H1 (cell line): ENCODE measurements at regions not wholly inside any gene's neighbourhood (a gene's known extent, or its start where the extent isn't known, plus 50 kb on each side); places are given as distances from the start of the nearest gene placed in this dataset.

Source experiments
- CTCF ChIA-PET: fragments of 300-600 bp; sonication (Branson Sonifier 250); formaldehyde crosslinking; loops from one replicate; lab custom pipeline; 2021; ENCODE audit not compliant: partially characterized antibody; lab: Charles Lee
- POLR2A ChIA-PET: fragments of 300-600 bp; sonication (Branson Sonifier 250); formaldehyde crosslinking; loops from one replicate; lab custom pipeline; 2021; ENCODE audit warnings: inconsistent platforms; ENCODE audit not compliant: partially characterized antibody; lab: Charles Lee
- DNase-seq, 2 experiments: peaks; one replicate each; pipeline versions ENCODE4 v3.0.0 to v3.0.0-alpha.2; 2010 to 2022; ENCODE audit warnings: low spot score in 2 of 2, low read depth in 1 of 2, mixed read lengths in 1 of 2
- FAIRE-seq: peaks from 2 replicates; lab custom pipeline; 2011; peaks lifted over from hg19 to GRCh38; lab: Jason Lieb, UNC
- H2AFZ ChIP-seq: 2 replicates; pipeline ENCODE4 v1.8.1; 2012; ENCODE audit warnings: low read length, inconsistent platforms
- H2AK5ac ChIP-seq: 2 replicates; pipeline ENCODE4 v1.6.1; 2013; ENCODE audit warnings: low read depth, low read length
- H2BK120ac ChIP-seq: replicated peaks from 2 replicates; pipeline ENCODE3; 2013; ENCODE audit warnings: low read depth, low read length, inconsistent platforms
- H2BK12ac ChIP-seq: 2 replicates; pipeline ENCODE4 v1.6.1; 2013; ENCODE audit warnings: low read depth, low read length
- H2BK15ac ChIP-seq: 2 replicates; pipeline ENCODE4 v1.6.1; 2013; ENCODE audit warnings: low read length
- H2BK20ac ChIP-seq: 2 replicates; pipeline ENCODE4 v1.6.1; 2013; ENCODE audit warnings: low read length
- H2BK5ac ChIP-seq: 2 replicates; pipeline ENCODE4 v1.6.1; 2013; ENCODE audit warnings: low read depth, low read length
- H3K14ac ChIP-seq: 2 replicates; pipeline ENCODE4 v1.6.1; 2013; ENCODE audit warnings: inconsistent platforms; ENCODE audit not compliant: insufficient read length
- H3K18ac ChIP-seq: 2 replicates; pipeline ENCODE4 v1.6.1; 2013; ENCODE audit warnings: low read length; ENCODE audit errors: extremely low read depth
- H3K23ac ChIP-seq: 2 replicates; pipeline ENCODE4 v1.6.1; 2013; ENCODE audit warnings: inconsistent platforms; ENCODE audit not compliant: insufficient read length
- H3K23me2 ChIP-seq: 2 replicates; pipeline ENCODE4 v1.6.1; 2013; ENCODE audit warnings: low read depth, low read length
- H3K27ac ChIP-seq: 2 replicates; pipeline ENCODE4 v1.6.1; 2011; ENCODE audit warnings: low read depth, low read length, inconsistent platforms
- H3K27me3 ChIP-seq, 4 experiments: replicated peaks in 1 of 4; 1 replicate in 1 of 4; 2 replicates in 3 of 4; pipeline versions ENCODE4 v1.6.1 to v1.8.1; 2011 to 2013; ENCODE audit warnings: low read length in 3 of 4, mild to moderate bottlenecking in 3 of 4, inconsistent platforms in 2 of 4, mixed read lengths in 2 of 4, moderate library complexity in 1 of 4; ENCODE audit not compliant: control insufficient read depth in 3 of 4, insufficient read depth in 3 of 4; ENCODE audit errors: extremely low read depth in 1 of 4
- H3K36me3 ChIP-seq, 4 experiments: 2 replicates each; pipeline versions ENCODE4 v1.6.1 to v1.8.1; 2011 to 2013; ENCODE audit warnings: mild to moderate bottlenecking in 4 of 4, low read length in 3 of 4, moderate library complexity in 2 of 4, control low read depth in 1 of 4, inconsistent platforms in 1 of 4; ENCODE audit not compliant: insufficient read depth in 4 of 4, control insufficient read depth in 2 of 4
- H3K4ac ChIP-seq: replicated peaks from 2 replicates; pipeline ENCODE3; 2013; ENCODE audit warnings: low read length, low read depth, mixed read lengths, inconsistent platforms; ENCODE audit not compliant: insufficient read length
- H3K4me1 ChIP-seq, 4 experiments: replicated peaks in 1 of 4; 1 replicate in 1 of 4; 2 replicates in 3 of 4; pipeline versions ENCODE4 v1.6.1 to v1.8.1; 2011 to 2013; ENCODE audit warnings: low read length in 3 of 4, inconsistent platforms in 2 of 4, mixed read lengths in 1 of 4; ENCODE audit not compliant: insufficient read depth in 4 of 4, control insufficient read depth in 3 of 4
- H3K4me2 ChIP-seq, 2 experiments: 2 replicates each; pipeline versions ENCODE4 v1.6.1 to v1.8.1; 2011 to 2013; ENCODE audit warnings: low read depth in 2 of 2, low read length in 2 of 2, control low read depth in 1 of 2, inconsistent platforms in 1 of 2, mild to moderate bottlenecking in 1 of 2; ENCODE audit not compliant: insufficient read depth in 1 of 2
- H3K4me3 ChIP-seq, 4 experiments: fragments of 200-600, 300-600 bp in 1 of 4; sonication (generic), shearing (Covaris generic), sonication (Bioruptor Twin) in 1 of 4; 2 replicates each; pipeline versions ENCODE4 v1.5.1 to v1.8.1; 2011 to 2016; ENCODE audit warnings: low read length in 4 of 4, low read depth in 3 of 4, control low read depth in 2 of 4, inconsistent platforms in 2 of 4, mild to moderate bottlenecking in 2 of 4, mixed read lengths in 1 of 4, moderate library complexity in 1 of 4; ENCODE audit not compliant: insufficient read depth in 2 of 4; ENCODE audit errors: extremely low read depth in 1 of 4
- H3K56ac ChIP-seq: replicated peaks from 2 replicates; pipeline ENCODE3; 2013; ENCODE audit warnings: low read depth, mild to moderate bottlenecking, mixed read lengths, low read length, inconsistent platforms; ENCODE audit not compliant: insufficient read length
- H3K79me1 ChIP-seq: 2 replicates; pipeline ENCODE4 v1.6.1; 2013; ENCODE audit warnings: low read depth, low read length, control low read depth
- H3K79me2 ChIP-seq, 2 experiments: 2 replicates each; pipeline versions ENCODE4 v1.6.1 to v1.8.1; 2012 to 2013; ENCODE audit warnings: low read length in 2 of 2, mild to moderate bottlenecking in 2 of 2, inconsistent platforms in 1 of 2; ENCODE audit not compliant: insufficient read depth in 2 of 2, control insufficient read depth in 1 of 2
- H3K9ac ChIP-seq, 4 experiments: replicated peaks in 1 of 4; 1 replicate in 1 of 4; 2 replicates in 3 of 4; pipeline versions ENCODE4 v1.6.1 to v1.8.1; 2011 to 2013; ENCODE audit warnings: low read depth in 3 of 4, low read length in 3 of 4, control low read depth in 2 of 4, mild to moderate bottlenecking in 2 of 4, moderate library complexity in 2 of 4, inconsistent platforms in 1 of 4; ENCODE audit errors: extremely low read depth in 1 of 4
- H3K9me3 ChIP-seq, 2 experiments: 2 replicates each; pipeline versions ENCODE4 v1.6.1 to v1.8.1; 2012 to 2013; ENCODE audit warnings: mild to moderate bottlenecking in 2 of 2, moderate library complexity in 2 of 2, control low read depth in 1 of 2, inconsistent platforms in 1 of 2, low read depth in 1 of 2, low read length in 1 of 2, mixed read lengths in 1 of 2; ENCODE audit not compliant: insufficient read depth in 2 of 2
- H4K20me1 ChIP-seq, 2 experiments: replicated peaks in 1 of 2; 2 replicates each; pipeline versions ENCODE3 to v1.8.1; 2011 to 2013; ENCODE audit warnings: inconsistent platforms in 2 of 2, low read length in 2 of 2, mild to moderate bottlenecking in 1 of 2; ENCODE audit not compliant: insufficient read depth in 2 of 2, control insufficient read depth in 1 of 2
- H4K5ac ChIP-seq: 2 replicates; pipeline ENCODE4 v1.6.1; 2013; ENCODE audit warnings: low read length, low read depth, mixed read lengths, inconsistent platforms; ENCODE audit not compliant: insufficient read length
- H4K8ac ChIP-seq: 2 replicates; pipeline ENCODE4 v1.8.0; 2013; ENCODE audit warnings: mild to moderate bottlenecking, moderate library complexity, low read length, inconsistent platforms; ENCODE audit not compliant: insufficient read depth; ENCODE audit errors: extremely low read depth
- H4K91ac ChIP-seq: replicated peaks from 2 replicates; pipeline ENCODE3; 2013; ENCODE audit warnings: low read length, mixed read lengths, inconsistent platforms; ENCODE audit not compliant: insufficient read length
- CTBP2 ChIP-seq: IDR thresholded peaks from 2 replicates; pipeline ENCODE4 v1.7.0; 2011; ENCODE audit warnings: borderline replicate concordance, mild to moderate bottlenecking, moderate library complexity, mixed read lengths, low read length; ENCODE audit not compliant: insufficient read depth, insufficient read length
- SIN3A ChIP-seq, 2 experiments: IDR thresholded peaks in 1 of 2; conservative IDR thresholded peaks in 1 of 2; 2 replicates each; pipeline ENCODE4 v1.6.1; 2011 to 2012; ENCODE audit warnings: low read length in 2 of 2, improper control_type of control experiment in 1 of 2, low read depth in 1 of 2, mild to moderate bottlenecking in 1 of 2
- TCF12 ChIP-seq: IDR thresholded peaks from 2 replicates; pipeline ENCODE4 v1.6.1; 2011; ENCODE audit warnings: low read depth, mild to moderate bottlenecking, low read length
- WGBS, 2 experiments: shearing (Covaris generic) in 1 of 2; methylation state at CpG; one replicate each; pipeline versions ENCODE4 v1.1.6 to v1.1.7; 2013 to 2015; ENCODE audit warnings: low lambda C conversion rate in 2 of 2, mixed read lengths in 2 of 2, inconsistent platforms in 1 of 2, low coverage in 1 of 2, missing lambda C conversion rate in 1 of 2; ENCODE audit not compliant: insufficient replicate concordance in 2 of 2, insufficient coverage in 1 of 2, insufficient read length in 1 of 2; ENCODE audit errors: extremely low coverage in 1 of 2, missing lambda C conversion rate in 1 of 2; 5-methylcytosine and 5-hydroxymethylcytosine counted together
- TF ChIP-seq, protein P1 (sequence below): IDR thresholded peaks from 2 replicates; pipeline ENCODE4 v1.6.1; 2012; ENCODE audit warnings: inconsistent platforms
- TF ChIP-seq, protein P2 (sequence below): IDR thresholded peaks from 2 replicates; pipeline ENCODE4 v1.6.1; 2012; ENCODE audit warnings: inconsistent platforms
- TF ChIP-seq, protein P3 (sequence below): IDR thresholded peaks from 2 replicates; pipeline ENCODE4 v1.6.1; 2012; ENCODE audit warnings: low read length, inconsistent platforms

DNA sequence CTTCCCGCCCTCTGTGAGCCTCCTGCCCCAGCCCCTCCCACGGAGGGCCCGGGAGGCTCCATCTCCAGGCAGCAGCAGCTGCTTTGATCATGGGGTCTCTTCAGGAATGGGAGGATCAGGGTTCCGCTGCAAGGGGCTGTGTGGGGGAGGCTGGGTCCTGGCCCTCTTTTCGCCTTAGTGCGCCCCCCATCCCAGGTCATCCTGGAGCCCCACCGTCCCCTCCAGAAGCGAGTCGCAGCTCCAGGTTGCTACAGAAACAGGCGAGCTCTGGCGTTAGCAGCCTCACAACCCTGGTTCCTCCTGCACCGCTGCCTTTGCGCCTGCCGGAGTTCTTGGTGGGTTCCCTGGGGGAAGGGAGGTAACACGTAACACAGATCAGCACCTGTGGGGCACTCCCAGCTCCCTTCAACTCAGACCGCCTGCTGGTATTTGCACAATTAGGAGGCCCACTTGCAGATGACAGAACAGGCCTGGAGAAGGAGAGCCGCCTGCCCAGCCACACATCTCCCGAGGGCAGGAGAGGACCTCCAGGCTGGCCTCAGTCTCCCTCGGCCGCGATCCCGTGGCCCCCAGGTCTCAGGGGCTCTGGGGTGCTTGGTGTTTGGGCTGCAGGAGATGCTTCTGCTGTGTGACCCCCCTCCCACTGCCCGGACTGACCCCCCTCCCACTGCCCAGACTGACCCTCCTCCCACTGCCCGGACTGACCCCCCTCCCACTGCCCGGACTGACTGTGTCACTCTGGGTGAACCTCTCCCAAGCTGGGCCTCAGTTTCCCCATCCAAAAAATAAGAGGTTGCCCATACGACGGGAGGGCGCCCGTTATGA, 64.2 kb upstream of the ADRA2C start:
- Histone ChIP-seq H3K4me2 (no peak overlapping the region), H3K4ac (no peak overlapping the region), H3K56ac (no peak overlapping the region), H3K18ac (no peak overlapping the region), H2AFZ (no peak overlapping the region), H2BK120ac (no peak overlapping the region), H3K27me3 (no peaks in the 10 kb centered on the region; a peak in 1 of 7 replicates), H3K23me2 (no peaks in the 10 kb centered on the region), H3K9me3 (peaks cover 0 to under 1% of the 10 kb centered on the region in 2 experiments; a peak in 1 of 4 replicates), H4K91ac (no peak overlapping the region), H3K9ac (no peak overlapping the region), H2BK15ac (no peak overlapping the region), H3K79me1 (no peaks in the 10 kb centered on the region), H3K36me3 (no peaks in the 10 kb centered on the region), H3K23ac (no peak overlapping the region), H2BK12ac (no peak overlapping the region), H3K4me1 (peaks cover 0 to 18% (median 7%) of the 10 kb centered on the region in 4 experiments; a peak in 6 of 7 replicates), H4K5ac (no peak overlapping the region), H3K27ac (no peak overlapping the region), H4K20me1 (no peaks in the 10 kb centered on the region), H3K79me2 (no peaks in the 10 kb centered on the region), H2BK5ac (no peak overlapping the region), H2BK20ac (no peak overlapping the region), H3K14ac (no peak overlapping the region), H3K4me3 (no peak overlapping the region), H4K8ac (no peak overlapping the region; the same call in 1 of the 2 replicates), H2AK5ac (no peak overlapping the region)
- ChIA-PET CTCF (interaction anchor here (0.6 to 1.9 kb wide), 10 partner anchors 10 to 240 kb away, joined by 3 to 5 read pairs (median 4); no protein-coding TSS in a partner anchor), POLR2A (no interaction called here)
- FAIRE-seq (no peak), DNase-seq (no peak)
- WGBS, 2 experiments = 82% methylated on average over 19 of the region's 29 CpGs; no CpG with 5 or more reads in 1 of the 2 experiments
- TF ChIP-seq, protein P1, sequence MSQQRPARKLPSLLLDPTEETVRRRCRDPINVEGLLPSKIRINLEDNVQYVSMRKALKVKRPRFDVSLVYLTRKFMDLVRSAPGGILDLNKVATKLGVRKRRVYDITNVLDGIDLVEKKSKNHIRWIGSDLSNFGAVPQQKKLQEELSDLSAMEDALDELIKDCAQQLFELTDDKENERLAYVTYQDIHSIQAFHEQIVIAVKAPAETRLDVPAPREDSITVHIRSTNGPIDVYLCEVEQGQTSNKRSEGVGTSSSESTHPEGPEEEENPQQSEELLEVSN = no peak
- TF ChIP-seq, protein P2, sequence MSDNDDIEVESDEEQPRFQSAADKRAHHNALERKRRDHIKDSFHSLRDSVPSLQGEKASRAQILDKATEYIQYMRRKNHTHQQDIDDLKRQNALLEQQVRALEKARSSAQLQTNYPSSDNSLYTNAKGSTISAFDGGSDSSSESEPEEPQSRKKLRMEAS = no peak
- no peak for TF ChIP-seq TCF12
- TF ChIP-seq, protein P3, sequence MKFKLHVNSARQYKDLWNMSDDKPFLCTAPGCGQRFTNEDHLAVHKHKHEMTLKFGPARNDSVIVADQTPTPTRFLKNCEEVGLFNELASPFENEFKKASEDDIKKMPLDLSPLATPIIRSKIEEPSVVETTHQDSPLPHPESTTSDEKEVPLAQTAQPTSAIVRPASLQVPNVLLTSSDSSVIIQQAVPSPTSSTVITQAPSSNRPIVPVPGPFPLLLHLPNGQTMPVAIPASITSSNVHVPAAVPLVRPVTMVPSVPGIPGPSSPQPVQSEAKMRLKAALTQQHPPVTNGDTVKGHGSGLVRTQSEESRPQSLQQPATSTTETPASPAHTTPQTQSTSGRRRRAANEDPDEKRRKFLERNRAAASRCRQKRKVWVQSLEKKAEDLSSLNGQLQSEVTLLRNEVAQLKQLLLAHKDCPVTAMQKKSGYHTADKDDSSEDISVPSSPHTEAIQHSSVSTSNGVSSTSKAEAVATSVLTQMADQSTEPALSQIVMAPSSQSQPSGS = no peak
- no peak for TF ChIP-seq SIN3A (conservative IDR thresholded peaks at IDR 0.05 in 1 of 2, IDR thresholded peaks at IDR 0.05 in 1 of 2; ENCODE audit: low read depth in 1 of 2, low read length in 2 of 2)
- no peak for TF ChIP-seq CTBP2
